GM13977 (cell line): ENCODE measurements at regions not wholly inside any gene's neighbourhood (a gene's known extent, or its start where the extent isn't known, plus 50 kb on each side); places are given as distances from the start of the nearest gene placed in this dataset.

Source experiments
- DNase-seq: peaks from one replicate; pipeline ENCODE4 v3.0.0; 2012; ENCODE audit warnings: low spot score
- CTCF ChIP-seq: IDR thresholded peaks from 2 replicates; pipeline ENCODE4 v1.5.1; 2012; ENCODE audit warnings: mild to moderate bottlenecking, control low read depth; ENCODE audit not compliant: insufficient read depth; ENCODE audit errors: extremely low read depth, missing control alignments
- in situ Hi-C: fragments of 300-500 bp; cut with MboI; formaldehyde crosslinking; loops from one replicate; pipeline ENCODE4 v1.12.0; 2022; ENCODE audit warnings: low sequenced_read_pairs, low pct_unique_long_range_greater_than_20kb, mixed read lengths, inconsistent platforms; ENCODE audit not compliant: unreplicated experiment

- no peak for TF ChIP-seq CTCF
- in situ Hi-C loops: no loop called here
- DNase-seq: no peak
These were observed 215.4 kb downstream of the MYCN start for GRCh38 chr2:16155766-16156165.

DNA sequence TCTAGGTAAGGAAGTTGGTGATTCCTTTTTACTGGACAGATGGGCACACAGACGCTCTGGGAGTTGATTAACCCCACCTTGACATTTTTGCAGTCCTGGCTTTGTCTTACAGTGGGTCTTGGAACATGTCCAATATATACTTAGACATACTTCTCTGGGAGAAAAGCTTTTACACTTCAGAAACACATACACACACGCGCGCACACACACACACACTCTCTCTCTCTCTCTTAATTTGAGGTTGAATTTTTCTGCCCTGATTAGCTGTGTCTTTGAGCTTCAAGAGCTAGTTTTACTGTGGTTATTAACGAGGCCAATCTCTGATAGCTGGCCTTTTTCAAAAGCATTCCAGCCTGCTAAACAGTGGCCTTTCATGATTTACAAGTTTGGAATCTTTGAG, 215.0 kb downstream of the MYCN start:
- TF ChIP-seq CTCF: no peak
- DNase-seq: no peak
- in situ Hi-C loops: no loop called here

- in situ Hi-C loops: no loop called here
- TF ChIP-seq CTCF: no peak
- DNase-seq: no peak
These were observed 214.3 kb downstream of the MYCN start for GRCh38 chr2:16154501-16155280.

DNA sequence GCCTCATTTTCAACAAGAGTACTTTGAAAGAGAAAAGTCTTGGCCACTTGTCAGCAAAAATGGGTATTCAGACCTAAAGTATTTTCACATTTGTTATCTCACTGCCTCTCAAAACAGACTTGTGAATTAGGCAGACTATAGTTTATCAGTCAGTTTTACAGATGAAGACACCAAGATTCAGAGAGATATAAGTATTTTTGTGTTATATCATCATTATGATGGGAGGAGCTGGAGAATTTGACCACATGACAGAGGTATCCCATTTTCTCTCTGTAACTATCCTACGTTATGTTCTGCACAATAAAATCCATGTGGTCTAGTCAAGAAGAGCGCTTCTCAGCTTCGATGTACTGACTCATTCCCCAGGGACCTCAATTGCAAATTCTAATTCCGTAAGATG, 213.7 kb downstream of the MYCN start:
- TF ChIP-seq CTCF: no peak
- in situ Hi-C loops: no loop called here

GRCh38 chr2:16153754-16154035, 213.3 kb downstream of the MYCN start:
- no peak for DNase-seq
- in situ Hi-C loops: no loop called here
- TF ChIP-seq CTCF: no peak

More for the DNA sequence above, 213.7 kb downstream of the MYCN start:
- no peak for DNase-seq

- in situ Hi-C loops: no loop called here
- TF ChIP-seq CTCF: no peak
- DNase-seq: no peak
These were observed 212.8 kb downstream of the MYCN start for GRCh38 chr2:16152928-16153753.
